Endothelial cell of umbilical vein (primary cell): ENCODE measurements at regions not wholly inside any gene's neighbourhood (a gene's known extent, or its start where the extent isn't known, plus 50 kb on each side); places are given as distances from the start of the nearest gene placed in this dataset.

Source experiments
- FOS ChIP-seq: IDR thresholded peaks from 2 replicates; pipeline ENCODE4 v1.6.1; 2011; ENCODE audit warnings: mild to moderate bottlenecking, low read length, moderate library complexity, borderline replicate concordance; ENCODE audit not compliant: insufficient read depth
- POLR2A ChIP-seq: IDR thresholded peaks from 2 replicates; pipeline ENCODE4 v1.6.1; 2012; ENCODE audit warnings: low read depth, mild to moderate bottlenecking, control low read depth, low read length
- TF ChIP-seq, protein P1 (sequence below), 2 donors: IDR thresholded peaks; 1 replicate in 1 of 2; 2 replicates in 1 of 2; pipeline ENCODE4 v1.5.1; 2011; ENCODE audit warnings: low read length in 2 of 2, mild to moderate bottlenecking in 2 of 2, moderate library complexity in 2 of 2, control low read depth in 1 of 2, inconsistent platforms in 1 of 2, low read depth in 1 of 2; ENCODE audit not compliant: insufficient read depth in 1 of 2; ENCODE audit errors: extremely low read depth in 1 of 2

DNA sequence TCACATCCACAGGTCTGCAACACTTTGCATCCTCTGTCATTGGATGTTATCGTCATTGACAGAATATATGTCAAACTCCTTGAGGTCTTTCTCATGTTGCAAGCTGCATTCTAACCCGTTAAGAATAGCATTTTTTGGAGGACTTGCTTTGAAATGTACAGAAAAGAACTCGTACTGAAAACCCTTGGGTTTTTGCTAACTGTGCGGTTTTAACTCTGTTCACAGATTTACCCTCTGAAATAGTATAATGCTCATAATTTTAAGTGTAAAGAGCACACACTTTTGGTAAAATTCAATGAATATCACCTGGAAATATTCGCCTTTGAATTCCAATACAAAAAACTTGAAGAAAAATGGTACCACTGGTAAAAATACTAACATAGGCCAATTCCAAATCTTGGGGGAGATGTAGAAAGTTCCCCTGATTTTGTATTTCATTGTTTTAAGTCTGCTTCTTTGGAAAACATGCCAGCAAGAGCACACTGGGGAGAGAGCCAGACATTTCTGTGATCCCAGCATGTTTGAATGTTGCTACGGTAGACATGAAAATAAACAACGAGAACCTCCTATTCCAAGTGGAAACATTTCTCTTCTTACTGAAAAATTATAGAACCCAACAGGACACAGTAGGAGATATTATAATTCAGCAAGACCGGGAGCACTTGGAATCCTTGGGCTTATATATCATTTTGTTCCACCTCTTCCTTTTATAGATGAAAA lies 446.0 kb downstream of the AEBP2 start:
- TF ChIP-seq, protein P1, sequence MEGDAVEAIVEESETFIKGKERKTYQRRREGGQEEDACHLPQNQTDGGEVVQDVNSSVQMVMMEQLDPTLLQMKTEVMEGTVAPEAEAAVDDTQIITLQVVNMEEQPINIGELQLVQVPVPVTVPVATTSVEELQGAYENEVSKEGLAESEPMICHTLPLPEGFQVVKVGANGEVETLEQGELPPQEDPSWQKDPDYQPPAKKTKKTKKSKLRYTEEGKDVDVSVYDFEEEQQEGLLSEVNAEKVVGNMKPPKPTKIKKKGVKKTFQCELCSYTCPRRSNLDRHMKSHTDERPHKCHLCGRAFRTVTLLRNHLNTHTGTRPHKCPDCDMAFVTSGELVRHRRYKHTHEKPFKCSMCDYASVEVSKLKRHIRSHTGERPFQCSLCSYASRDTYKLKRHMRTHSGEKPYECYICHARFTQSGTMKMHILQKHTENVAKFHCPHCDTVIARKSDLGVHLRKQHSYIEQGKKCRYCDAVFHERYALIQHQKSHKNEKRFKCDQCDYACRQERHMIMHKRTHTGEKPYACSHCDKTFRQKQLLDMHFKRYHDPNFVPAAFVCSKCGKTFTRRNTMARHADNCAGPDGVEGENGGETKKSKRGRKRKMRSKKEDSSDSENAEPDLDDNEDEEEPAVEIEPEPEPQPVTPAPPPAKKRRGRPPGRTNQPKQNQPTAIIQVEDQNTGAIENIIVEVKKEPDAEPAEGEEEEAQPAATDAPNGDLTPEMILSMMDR (IDR thresholded peaks at IDR 0.05; ENCODE audit: extremely low read depth in 1 of 2, insufficient read depth in 1 of 2, low read depth in 1 of 2, low read length in 2 of 2), result no peak
- no peak for TF ChIP-seq POLR2A
- no peak for TF ChIP-seq FOS
